AG09319 (cell line): ENCODE measurements at regions not wholly inside any gene's neighbourhood (a gene's known extent, or its start where the extent isn't known, plus 50 kb on each side); places are given as distances from the start of the nearest gene placed in this dataset.

Experiments
- DNase-seq: peaks from one replicate; pipeline ENCODE4 v3.0.0-alpha.2; 2010; ENCODE audit warnings: low read depth; ENCODE audit errors: extremely low read depth
- CTCF ChIP-seq: IDR thresholded peaks from 2 replicates; pipeline ENCODE4 v1.5.1; 2011; ENCODE audit warnings: low read depth, mild to moderate bottlenecking, inconsistent platforms, low read length, moderate library complexity

- TF ChIP-seq CTCF: no peak
- DNase-seq: no peak
Observed at GRCh38 chr5:38039826-38040225, 200.0 kb upstream of the GDNF start.

GRCh38 chr5:38039091-38039490, 199.2 kb upstream of the GDNF start:
- DNase-seq: no peak
- no peak for TF ChIP-seq CTCF

GRCh38 chr5:38036765-38037164, 196.9 kb upstream of the GDNF start:
- TF ChIP-seq CTCF: no peak
- DNase-seq: no peak

- TF ChIP-seq CTCF: no peak
- DNase-seq: no peak
Observed at GRCh38 chr5:38032149-38032548, 192.3 kb upstream of the GDNF start.

GRCh38 chr5:38031304-38031703, 191.5 kb upstream of the GDNF start:
- no peak for DNase-seq
- TF ChIP-seq CTCF: no peak

- no peak for TF ChIP-seq CTCF
- no peak for DNase-seq
Observed at GRCh38 chr5:38029397-38030065, 189.7 kb upstream of the GDNF start.

- TF ChIP-seq CTCF: no peak
- DNase-seq: no peak
Observed at GRCh38 chr5:38023799-38024198, 184.0 kb upstream of the GDNF start.
